ENCODE measurements at regions not wholly inside any gene's neighbourhood (a gene's known extent, or its start where the extent isn't known, plus 50 kb on each side); places are given as distances from the start of the nearest gene placed in this dataset.
"Not testable (repeated sequence)": the region's sequence is repeated elsewhere in the genome, so short reads cannot be mapped to it uniquely, and the experiment has no call there.

DNA sequence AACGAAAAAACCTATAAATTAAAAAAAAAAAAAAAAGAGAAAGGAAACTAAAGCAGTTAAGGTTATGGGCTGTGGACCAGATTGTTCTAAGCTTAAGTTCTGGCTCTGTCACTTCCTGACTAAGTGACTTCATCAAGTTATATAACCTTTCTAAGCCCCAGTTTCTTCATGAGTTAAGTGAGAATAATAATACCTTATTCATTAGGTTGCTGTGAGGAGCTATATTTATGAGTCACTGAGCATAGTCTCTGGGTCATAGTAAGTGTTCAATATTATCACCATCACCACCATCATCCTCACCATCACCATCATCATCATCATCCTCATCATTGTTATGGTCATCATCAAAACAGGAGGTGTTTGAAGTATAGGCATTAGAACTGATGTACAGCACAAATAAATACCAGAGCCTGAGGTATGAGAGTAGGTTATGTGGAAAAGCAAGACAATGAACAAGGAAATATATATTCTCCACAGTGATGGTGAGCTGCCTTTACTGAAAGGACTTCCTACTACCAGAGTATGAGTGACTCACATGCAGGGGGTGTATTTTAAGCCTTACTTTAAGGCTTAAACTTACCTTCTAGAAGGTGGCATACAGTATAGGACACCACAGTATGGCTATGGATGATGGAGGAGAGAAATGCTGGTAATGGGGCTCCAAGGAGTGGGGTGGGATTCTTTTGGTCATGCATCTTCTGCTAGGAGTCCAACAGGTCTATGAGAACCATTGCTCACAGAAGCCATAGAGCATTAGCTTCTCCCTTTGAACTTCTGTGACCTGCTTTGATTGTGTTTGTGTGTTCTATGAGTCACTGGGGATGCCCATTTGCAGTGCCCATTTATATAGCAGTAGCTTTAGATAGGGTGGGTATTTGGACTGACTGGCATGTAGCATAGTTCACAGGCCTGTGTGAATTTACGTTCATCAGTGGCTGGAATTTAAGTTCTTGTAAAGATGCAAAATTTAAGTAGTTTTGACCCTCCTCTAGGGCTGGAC lies 104.4 kb downstream of the KLF5 start:
- no peak overlapping the region for H3K4me3 ChIP-seq (ENCODE audit: low read length)
- DNase-seq (ENCODE audit: low read depth) = no peak
- TF ChIP-seq, protein P1, sequence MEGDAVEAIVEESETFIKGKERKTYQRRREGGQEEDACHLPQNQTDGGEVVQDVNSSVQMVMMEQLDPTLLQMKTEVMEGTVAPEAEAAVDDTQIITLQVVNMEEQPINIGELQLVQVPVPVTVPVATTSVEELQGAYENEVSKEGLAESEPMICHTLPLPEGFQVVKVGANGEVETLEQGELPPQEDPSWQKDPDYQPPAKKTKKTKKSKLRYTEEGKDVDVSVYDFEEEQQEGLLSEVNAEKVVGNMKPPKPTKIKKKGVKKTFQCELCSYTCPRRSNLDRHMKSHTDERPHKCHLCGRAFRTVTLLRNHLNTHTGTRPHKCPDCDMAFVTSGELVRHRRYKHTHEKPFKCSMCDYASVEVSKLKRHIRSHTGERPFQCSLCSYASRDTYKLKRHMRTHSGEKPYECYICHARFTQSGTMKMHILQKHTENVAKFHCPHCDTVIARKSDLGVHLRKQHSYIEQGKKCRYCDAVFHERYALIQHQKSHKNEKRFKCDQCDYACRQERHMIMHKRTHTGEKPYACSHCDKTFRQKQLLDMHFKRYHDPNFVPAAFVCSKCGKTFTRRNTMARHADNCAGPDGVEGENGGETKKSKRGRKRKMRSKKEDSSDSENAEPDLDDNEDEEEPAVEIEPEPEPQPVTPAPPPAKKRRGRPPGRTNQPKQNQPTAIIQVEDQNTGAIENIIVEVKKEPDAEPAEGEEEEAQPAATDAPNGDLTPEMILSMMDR (conservative IDR thresholded peaks at IDR 0.05; ENCODE audit: low read length) = no peak

DNA sequence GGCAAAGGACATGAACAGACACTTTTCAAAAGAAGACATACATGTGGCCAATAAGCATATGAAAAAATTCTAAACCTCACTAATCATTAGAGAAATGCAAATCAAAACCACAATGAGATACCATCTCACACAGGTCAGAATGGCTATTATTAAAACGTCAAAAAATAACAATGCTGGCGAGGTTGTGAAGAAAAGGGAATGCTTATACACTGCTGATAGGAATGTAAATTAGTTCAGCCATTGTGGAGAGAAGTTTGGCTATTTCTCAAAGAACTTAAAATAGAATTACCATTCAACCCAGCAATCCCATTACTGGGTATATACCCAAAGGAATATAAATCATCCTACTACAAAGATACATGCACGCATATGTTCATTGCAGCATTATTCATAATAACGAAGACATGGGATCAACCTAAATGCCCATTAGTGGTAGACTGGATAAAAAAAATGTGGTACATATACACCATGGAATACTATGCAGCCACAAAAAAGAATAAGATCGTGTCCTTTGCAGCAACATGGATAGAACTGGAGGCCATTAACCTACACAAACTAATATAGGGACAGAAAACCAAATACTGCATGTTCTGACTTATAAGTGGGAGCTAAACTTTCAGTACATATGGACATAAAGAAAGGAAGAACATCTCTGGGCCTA lies 101.7 kb downstream of the KLF5 start:
- not testable (repeated sequence) for DNase-seq (ENCODE audit: low read depth); H3K4me3 ChIP-seq (ENCODE audit: low read length)

DNA sequence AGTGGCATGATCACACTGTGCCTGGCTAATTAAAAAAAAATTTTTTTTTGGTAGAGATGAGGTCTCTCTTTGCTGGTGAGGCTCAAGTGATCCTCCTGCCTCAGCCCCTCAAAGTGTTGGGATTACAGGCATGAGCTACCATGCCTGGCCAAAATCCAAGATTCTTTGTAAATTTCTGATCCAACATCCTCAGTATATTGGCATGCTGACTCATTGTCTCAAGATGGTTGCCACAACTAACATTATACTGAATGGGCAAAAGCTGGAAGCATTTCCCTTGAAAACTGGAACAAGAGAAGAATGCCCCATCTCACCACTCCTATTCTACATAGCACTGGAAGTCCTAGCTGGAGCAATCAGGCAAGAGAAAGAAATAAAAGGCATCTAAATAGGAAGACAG lies 100.0 kb downstream of the KLF5 start:
- DNase-seq (ENCODE audit: low read depth) = peak; percentile 65
- no peak overlapping the region for H3K4me3 ChIP-seq (ENCODE audit: low read length)
- TF ChIP-seq, protein P1 (conservative IDR thresholded peaks at IDR 0.05; ENCODE audit: low read length) = no peak

DNA sequence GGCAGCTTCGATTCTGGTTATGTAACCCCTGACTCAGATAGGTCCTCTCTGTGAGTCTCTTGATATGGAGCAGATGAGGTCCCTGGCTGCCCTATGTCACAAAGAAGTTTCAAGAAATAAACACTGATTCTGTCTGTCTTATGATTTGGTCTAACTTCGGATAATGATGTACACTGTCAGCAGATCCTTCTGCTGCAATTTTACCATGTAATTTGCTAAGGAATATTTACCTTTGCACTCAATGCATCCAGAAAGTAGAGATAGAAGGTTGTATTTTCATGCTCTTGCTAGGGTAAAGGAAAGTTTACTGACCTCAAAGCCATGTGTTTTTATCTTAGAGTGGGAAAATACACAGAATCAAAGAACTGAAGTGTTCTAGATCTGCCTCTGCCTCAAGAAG lies 98.2 kb downstream of the KLF5 start:
- TF ChIP-seq, protein P1 (conservative IDR thresholded peaks at IDR 0.05; ENCODE audit: low read length) = no peak
- DNase-seq (ENCODE audit: low read depth) = no peak
- H3K4me3 ChIP-seq (ENCODE audit: low read length) = no peak overlapping the region

DNA sequence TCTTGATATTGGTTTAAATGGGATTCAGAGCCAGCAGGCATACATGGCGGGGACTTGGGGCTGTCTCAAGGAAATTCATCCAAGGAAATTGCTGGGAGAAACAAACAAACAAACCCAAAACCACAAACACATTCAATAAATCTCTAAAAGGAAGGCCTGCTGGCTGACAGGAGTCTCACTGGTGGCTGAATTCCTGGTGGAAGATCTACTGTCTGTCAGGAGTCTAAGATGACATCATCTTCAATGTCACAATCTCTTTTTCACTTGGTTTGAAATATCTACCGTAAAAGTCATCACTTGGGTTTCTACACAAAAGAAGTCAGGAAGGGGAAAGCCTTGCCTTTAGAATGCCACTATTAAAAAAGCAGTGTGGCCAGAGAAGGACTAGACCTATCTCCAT lies 87.9 kb downstream of the KLF5 start:
- H3K4me3 ChIP-seq (ENCODE audit: low read length) = no peak overlapping the region
- TF ChIP-seq, protein P1 (conservative IDR thresholded peaks at IDR 0.05; ENCODE audit: low read length) = no peak
- DNase-seq (ENCODE audit: low read depth) = peak; percentile 46

DNA sequence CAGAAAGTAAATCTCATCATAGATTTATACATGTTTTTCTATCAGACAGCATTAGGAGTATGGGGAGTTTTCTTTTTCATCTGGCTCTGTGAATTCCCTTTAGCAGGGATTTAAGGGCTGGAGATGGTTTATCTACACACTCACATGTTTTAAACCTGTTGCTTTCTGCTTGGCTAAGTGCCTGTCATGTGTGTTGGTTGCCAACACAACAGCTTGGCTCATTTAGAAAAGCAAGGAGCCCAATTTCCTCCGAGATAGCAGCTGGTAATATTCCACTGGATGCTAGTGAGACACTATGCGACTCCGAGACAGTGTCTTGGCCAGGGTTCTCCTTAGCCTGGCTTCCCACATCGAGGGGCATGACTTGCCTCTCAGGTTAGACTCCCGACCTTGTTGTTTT lies 83.3 kb downstream of the KLF5 start:
- H3K4me3 ChIP-seq (ENCODE audit: low read length) = no peak overlapping the region
- TF ChIP-seq, protein P1 (conservative IDR thresholded peaks at IDR 0.05; ENCODE audit: low read length) = no peak
- DNase-seq (ENCODE audit: low read depth) = no peak

DNA sequence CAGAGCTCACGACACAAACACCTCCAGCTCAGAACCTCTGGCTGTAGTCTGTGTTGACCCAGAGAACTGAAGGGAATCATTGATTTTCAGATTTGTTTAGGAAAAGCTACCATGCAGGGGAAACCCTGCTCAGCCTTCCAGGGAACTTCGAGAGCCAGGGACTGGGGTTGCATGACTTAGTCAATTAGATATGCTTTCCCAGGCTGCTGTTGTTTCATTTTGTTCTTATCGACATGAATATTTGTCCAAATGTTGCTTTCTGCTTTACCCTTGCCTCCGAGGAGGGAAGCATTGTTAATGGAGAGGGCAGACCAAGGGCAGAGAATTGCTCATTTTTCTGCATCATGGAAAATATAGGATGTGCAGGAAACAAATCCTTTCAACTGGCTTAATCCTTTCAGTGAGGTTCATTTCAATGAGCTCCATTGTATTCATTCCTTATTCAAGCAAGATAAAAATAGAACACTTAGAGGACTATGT lies 82.5 kb downstream of the KLF5 start:
- no peak overlapping the region for H3K4me3 ChIP-seq (ENCODE audit: low read length)

More for the DNA sequence above, 82.5 kb downstream of the KLF5 start:
- no peak for DNase-seq (ENCODE audit: low read depth)
- TF ChIP-seq, protein P1 (conservative IDR thresholded peaks at IDR 0.05; ENCODE audit: low read length) = no peak

All from AG10803 (cell line).